ENCODE measurements at regions not wholly inside any gene's neighbourhood (a gene's known extent, or its start where the extent isn't known, plus 50 kb on each side); places are given as distances from the start of the nearest gene placed in this dataset.

DNA sequence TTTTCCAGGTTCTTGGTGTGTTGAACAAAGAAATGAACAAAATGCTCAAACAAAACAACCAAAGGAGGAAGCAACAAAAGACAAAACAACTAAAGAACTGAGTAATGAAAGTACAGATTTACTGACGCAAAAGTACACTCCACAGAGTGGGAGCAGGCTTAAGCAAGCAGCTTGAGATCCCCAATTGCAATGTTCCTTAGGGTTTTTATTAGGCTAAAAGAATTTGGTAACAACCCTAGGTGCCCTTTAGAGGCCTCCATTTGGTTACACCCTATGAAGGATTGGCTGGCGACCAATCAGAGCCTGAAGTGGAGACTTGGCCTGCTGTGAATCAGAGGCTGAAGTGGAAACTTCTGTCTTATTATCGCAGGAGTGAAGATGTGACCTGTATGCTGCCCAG, 243.4 kb upstream of the ATP10A start:
- Histone ChIP-seq H4K20me1 (ENCODE audit: insufficient read depth, poor library complexity, severe bottlenecking) (no peaks in the 10 kb centered on the region), H3K9me2 (replicated peaks; ENCODE audit: insufficient read depth) (no peaks in the 10 kb centered on the region), H3K27me3 (no peaks in the 10 kb centered on the region), H3K9me3 (ENCODE audit: low read depth) (no peaks in the 10 kb centered on the region), H2AFZ (no peak overlapping the region), H3K27ac (no peak overlapping the region), H3K36me3 (replicated peaks; ENCODE audit: insufficient read depth, low read depth) (no peaks in the 10 kb centered on the region), H3K4me3 (no peak overlapping the region), H3K4me2 (no peak overlapping the region), H3K4me1 (ENCODE audit: insufficient read depth) (no peaks in the 10 kb centered on the region), H3K79me2 (no peaks in the 10 kb centered on the region)
- TF ChIP-seq EZH2 (IDR thresholded peaks at IDR 0.05; ENCODE audit: borderline replicate concordance) (no peak), EZH2phosphoT487 (IDR thresholded peaks at IDR 0.05; ENCODE audit: low read depth, severe bottlenecking, unreplicated experiment) (no peak)
- TF ChIP-seq, protein P1, sequence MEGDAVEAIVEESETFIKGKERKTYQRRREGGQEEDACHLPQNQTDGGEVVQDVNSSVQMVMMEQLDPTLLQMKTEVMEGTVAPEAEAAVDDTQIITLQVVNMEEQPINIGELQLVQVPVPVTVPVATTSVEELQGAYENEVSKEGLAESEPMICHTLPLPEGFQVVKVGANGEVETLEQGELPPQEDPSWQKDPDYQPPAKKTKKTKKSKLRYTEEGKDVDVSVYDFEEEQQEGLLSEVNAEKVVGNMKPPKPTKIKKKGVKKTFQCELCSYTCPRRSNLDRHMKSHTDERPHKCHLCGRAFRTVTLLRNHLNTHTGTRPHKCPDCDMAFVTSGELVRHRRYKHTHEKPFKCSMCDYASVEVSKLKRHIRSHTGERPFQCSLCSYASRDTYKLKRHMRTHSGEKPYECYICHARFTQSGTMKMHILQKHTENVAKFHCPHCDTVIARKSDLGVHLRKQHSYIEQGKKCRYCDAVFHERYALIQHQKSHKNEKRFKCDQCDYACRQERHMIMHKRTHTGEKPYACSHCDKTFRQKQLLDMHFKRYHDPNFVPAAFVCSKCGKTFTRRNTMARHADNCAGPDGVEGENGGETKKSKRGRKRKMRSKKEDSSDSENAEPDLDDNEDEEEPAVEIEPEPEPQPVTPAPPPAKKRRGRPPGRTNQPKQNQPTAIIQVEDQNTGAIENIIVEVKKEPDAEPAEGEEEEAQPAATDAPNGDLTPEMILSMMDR (IDR thresholded peaks at IDR 0.05; ENCODE audit: poor library complexity): no peak
- WGBS (ENCODE audit: low lambda C conversion rate, missing lambda C conversion rate): 92% methylated on average over 3 of the region's 3 CpGs
- DNase-seq (ENCODE audit: low spot score): no peak

DNA sequence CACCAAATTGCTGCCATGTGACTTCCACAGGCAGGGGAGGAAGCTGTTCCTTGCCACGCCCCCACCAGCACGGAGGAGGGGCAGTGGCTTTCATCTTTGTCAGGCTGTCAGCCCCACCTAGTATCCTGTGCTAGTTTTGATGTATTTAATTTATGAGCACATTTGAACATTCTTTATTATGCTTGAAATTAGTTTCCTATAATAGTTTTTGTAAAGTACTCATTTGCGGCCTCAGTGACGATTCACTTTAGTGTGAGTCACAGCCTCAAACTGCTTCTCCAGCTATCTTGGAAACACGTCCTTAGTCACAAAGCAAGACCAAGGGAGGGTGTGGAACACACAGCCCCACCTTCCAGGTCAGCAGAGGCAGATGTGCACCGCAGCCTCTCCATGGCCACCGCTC, 239.9 kb upstream of the ATP10A start:
- no peak for DNase-seq (ENCODE audit: low spot score)
- H3K27ac ChIP-seq: no peak overlapping the region
- TF ChIP-seq EZH2phosphoT487 (IDR thresholded peaks at IDR 0.05; ENCODE audit: low read depth, severe bottlenecking, unreplicated experiment) (no peak), EZH2 (IDR thresholded peaks at IDR 0.05; ENCODE audit: borderline replicate concordance) (no peak)
- TF ChIP-seq, protein P1 (IDR thresholded peaks at IDR 0.05; ENCODE audit: poor library complexity): no peak
- no peaks in the 10 kb centered on the region for H3K9me2 ChIP-seq (replicated peaks; ENCODE audit: insufficient read depth)
- no peaks in the 10 kb centered on the region for H3K79me2 ChIP-seq
- H4K20me1 ChIP-seq (ENCODE audit: insufficient read depth, poor library complexity, severe bottlenecking): no peaks in the 10 kb centered on the region
- H3K36me3 ChIP-seq (replicated peaks; ENCODE audit: insufficient read depth, low read depth): no peaks in the 10 kb centered on the region
- H3K4me1 ChIP-seq (ENCODE audit: insufficient read depth): no peaks in the 10 kb centered on the region
- no peak overlapping the region for H2AFZ ChIP-seq
- 75% methylated on average over 7 of the region's 7 CpGs for WGBS (ENCODE audit: low lambda C conversion rate, missing lambda C conversion rate)
- H3K4me3 ChIP-seq: no peak overlapping the region
- H3K9me3 ChIP-seq (ENCODE audit: low read depth): no peaks in the 10 kb centered on the region
- H3K4me2 ChIP-seq: no peak overlapping the region
- H3K27me3 ChIP-seq: no peaks in the 10 kb centered on the region

DNA sequence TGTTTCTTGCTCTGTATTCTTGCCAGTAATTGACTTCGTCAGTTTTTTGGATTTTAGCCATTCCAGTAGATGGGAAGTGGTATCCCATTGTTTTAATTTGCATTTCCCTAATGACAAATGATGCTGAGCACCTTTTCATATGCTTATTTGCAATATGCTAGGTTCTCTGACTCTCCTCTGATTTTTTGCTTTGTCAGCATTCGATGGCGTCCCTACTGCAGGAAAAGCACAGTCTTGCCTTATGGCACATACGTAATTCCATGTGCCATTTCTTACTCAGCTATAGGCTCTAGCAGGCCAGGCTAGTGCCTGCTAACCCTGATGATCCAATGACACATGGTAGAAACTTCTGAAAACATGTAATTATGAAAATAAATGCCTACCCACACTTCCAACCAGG, 239.2 kb upstream of the ATP10A start:
- Histone ChIP-seq H2AFZ (no peak overlapping the region), H3K36me3 (replicated peaks; ENCODE audit: insufficient read depth, low read depth) (no peaks in the 10 kb centered on the region), H3K4me3 (no peak overlapping the region), H3K27me3 (no peaks in the 10 kb centered on the region), H3K9me2 (replicated peaks; ENCODE audit: insufficient read depth) (no peaks in the 10 kb centered on the region), H3K9me3 (ENCODE audit: low read depth) (no peaks in the 10 kb centered on the region), H3K27ac (no peak overlapping the region), H3K4me2 (no peak overlapping the region), H3K4me1 (ENCODE audit: insufficient read depth) (no peaks in the 10 kb centered on the region), H4K20me1 (ENCODE audit: insufficient read depth, poor library complexity, severe bottlenecking) (no peaks in the 10 kb centered on the region), H3K79me2 (no peaks in the 10 kb centered on the region)
- 88% methylated on average over 4 of the region's 4 CpGs for WGBS (ENCODE audit: low lambda C conversion rate, missing lambda C conversion rate)
- no peak for DNase-seq (ENCODE audit: low spot score)
- TF ChIP-seq EZH2 (IDR thresholded peaks at IDR 0.05; ENCODE audit: borderline replicate concordance) (no peak), EZH2phosphoT487 (IDR thresholded peaks at IDR 0.05; ENCODE audit: low read depth, severe bottlenecking, unreplicated experiment) (no peak)
- TF ChIP-seq, protein P1 (IDR thresholded peaks at IDR 0.05; ENCODE audit: poor library complexity): no peak

DNA sequence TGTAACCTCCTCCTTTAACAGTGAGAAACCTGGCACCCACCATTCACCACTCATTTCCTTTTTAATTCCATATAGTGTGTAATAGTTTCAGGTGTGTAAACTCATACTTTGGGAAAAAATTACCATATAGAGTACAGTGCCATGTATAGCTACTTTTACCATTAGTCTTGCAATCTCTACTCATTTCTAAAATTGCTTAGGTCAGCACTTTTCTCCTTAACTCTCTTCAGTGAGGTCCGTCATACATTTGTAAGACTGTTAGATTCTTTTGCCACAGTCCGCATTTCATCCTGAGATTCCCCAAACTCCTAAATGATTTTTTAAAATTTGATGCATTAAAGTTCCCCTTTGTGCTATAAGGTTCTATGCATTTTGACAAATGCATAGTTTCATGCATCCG, 238.3 kb upstream of the ATP10A start:
- Histone ChIP-seq H2AFZ (no peak overlapping the region), H3K27me3 (no peaks in the 10 kb centered on the region), H3K4me3 (no peak overlapping the region), H3K4me2 (no peak overlapping the region), H3K36me3 (replicated peaks; ENCODE audit: insufficient read depth, low read depth) (no peaks in the 10 kb centered on the region), H3K9me3 (ENCODE audit: low read depth) (no peaks in the 10 kb centered on the region), H3K79me2 (no peaks in the 10 kb centered on the region), H4K20me1 (ENCODE audit: insufficient read depth, poor library complexity, severe bottlenecking) (no peaks in the 10 kb centered on the region), H3K9me2 (replicated peaks; ENCODE audit: insufficient read depth) (no peaks in the 10 kb centered on the region), H3K27ac (no peak overlapping the region), H3K4me1 (ENCODE audit: insufficient read depth) (no peaks in the 10 kb centered on the region)
- no peak for DNase-seq (ENCODE audit: low spot score)
- TF ChIP-seq EZH2 (IDR thresholded peaks at IDR 0.05; ENCODE audit: borderline replicate concordance): no peak
- TF ChIP-seq, protein P1 (IDR thresholded peaks at IDR 0.05; ENCODE audit: poor library complexity): no peak
- TF ChIP-seq EZH2phosphoT487 (IDR thresholded peaks at IDR 0.05; ENCODE audit: low read depth, severe bottlenecking, unreplicated experiment): no peak
- 96% methylated on average over 3 of the region's 3 CpGs for WGBS (ENCODE audit: low lambda C conversion rate, missing lambda C conversion rate)

Measured in hepatocyte (in vitro differentiated cells).